Tibial nerve (tissue), 4 donors: ENCODE measurements at regions not wholly inside any gene's neighbourhood (a gene's known extent, or its start where the extent isn't known, plus 50 kb on each side); places are given as distances from the start of the nearest gene placed in this dataset.

Experiments used
- EP300 ChIP-seq, 2 donors: sonication (generic); formaldehyde crosslinking; IDR thresholded peaks; one replicate each; pipeline ENCODE4 v1.6.1; 2017; ENCODE audit warnings: antibody characterized with exemption in 2 of 2, mild to moderate bottlenecking in 1 of 2
- POLR2A ChIP-seq, 2 donors: fragments of 450-650 bp; IDR thresholded peaks; one replicate each; pipeline ENCODE4 v1.6.1; 2017; ENCODE audit warnings: antibody characterized with exemption in 2 of 2, mild to moderate bottlenecking in 2 of 2, moderate library complexity in 2 of 2
- TF ChIP-seq, protein P1 (sequence below), 5 experiments: fragments of 200-600 bp in 3 of 5; fragments of 450-650 bp in 2 of 5; sonication (generic) in 3 of 5; IDR thresholded peaks; one replicate each; pipeline ENCODE4 v1.5.1; 2016 to 2019; ENCODE audit warnings: antibody characterized with exemption in 5 of 5, mild to moderate bottlenecking in 3 of 5, moderate library complexity in 2 of 5

DNA sequence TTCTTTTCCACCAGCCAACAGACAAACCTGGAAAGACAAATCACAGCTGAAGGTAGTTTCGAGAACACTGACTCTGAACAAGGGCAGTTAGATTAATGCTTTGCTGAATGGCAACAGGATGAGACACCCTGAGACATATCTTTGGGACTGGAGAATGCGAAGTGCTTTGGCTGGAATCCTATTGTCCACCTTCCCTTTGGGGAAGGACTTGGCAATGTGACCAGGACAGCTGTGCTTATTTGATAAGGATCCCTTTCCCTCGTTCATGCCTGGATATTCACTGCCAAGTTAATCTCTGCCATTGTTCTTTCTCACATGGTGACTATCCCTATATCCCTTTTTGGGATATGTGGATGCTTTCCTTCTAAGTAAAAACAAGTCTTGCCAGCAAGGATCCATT, 537.1 kb upstream of the SEL1L start:
- TF ChIP-seq, protein P1, sequence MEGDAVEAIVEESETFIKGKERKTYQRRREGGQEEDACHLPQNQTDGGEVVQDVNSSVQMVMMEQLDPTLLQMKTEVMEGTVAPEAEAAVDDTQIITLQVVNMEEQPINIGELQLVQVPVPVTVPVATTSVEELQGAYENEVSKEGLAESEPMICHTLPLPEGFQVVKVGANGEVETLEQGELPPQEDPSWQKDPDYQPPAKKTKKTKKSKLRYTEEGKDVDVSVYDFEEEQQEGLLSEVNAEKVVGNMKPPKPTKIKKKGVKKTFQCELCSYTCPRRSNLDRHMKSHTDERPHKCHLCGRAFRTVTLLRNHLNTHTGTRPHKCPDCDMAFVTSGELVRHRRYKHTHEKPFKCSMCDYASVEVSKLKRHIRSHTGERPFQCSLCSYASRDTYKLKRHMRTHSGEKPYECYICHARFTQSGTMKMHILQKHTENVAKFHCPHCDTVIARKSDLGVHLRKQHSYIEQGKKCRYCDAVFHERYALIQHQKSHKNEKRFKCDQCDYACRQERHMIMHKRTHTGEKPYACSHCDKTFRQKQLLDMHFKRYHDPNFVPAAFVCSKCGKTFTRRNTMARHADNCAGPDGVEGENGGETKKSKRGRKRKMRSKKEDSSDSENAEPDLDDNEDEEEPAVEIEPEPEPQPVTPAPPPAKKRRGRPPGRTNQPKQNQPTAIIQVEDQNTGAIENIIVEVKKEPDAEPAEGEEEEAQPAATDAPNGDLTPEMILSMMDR (IDR thresholded peaks at IDR 0.05), result no peak
- TF ChIP-seq EP300 (IDR thresholded peaks at IDR 0.05) (no peak), POLR2A (IDR thresholded peaks at IDR 0.05) (no peak)
